SK-MEL-5 (cell line): ENCODE measurements at regions not wholly inside any gene's neighbourhood (a gene's known extent, or its start where the extent isn't known, plus 50 kb on each side); places are given as distances from the start of the nearest gene placed in this dataset.

Source experiments
- DNase-seq: peaks from one replicate; pipeline ENCODE4 v3.0.0-alpha.2; 2016; ENCODE audit warnings: low read depth, low spot score
- in situ Hi-C: cut with HindIII; loops from 2 replicates; pipeline ENCODE4 v1.10.0; 2016; ENCODE audit warnings: low sequenced_read_pairs, high pct_unique_total_duplicates, low pct_unique_long_range_greater_than_20kb

DNA sequence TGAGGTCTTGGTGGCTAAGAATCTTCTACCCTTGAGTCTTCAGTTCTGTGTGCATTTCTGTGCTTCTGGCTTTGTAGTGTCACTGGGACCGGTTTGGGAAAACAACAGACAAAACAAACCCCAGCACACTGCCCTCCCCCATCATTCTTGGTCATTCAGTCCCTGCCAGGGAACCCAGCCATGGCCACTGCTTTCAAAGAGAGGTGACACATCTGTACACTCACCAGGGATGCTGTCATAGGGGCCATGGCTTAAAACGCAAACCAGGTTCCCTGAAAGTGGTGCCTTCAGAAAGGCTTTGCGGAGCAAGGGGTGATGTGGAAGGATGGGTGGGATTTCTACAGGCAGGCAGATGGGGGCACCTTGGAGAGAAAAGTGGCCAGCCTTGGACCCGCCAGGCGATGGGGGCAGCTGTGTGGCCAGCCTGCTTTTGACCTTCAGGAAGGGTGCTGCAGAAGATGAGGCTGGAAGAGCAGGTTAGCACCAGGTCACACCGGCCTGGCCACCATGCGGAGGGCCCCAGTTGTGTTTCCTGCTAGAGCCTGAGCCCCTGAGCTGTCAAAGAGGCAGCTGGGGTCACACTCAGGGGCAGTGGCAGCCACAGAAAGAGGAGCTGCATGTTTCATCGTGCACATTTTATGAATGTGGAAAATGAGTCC lies 101.3 kb downstream of the INHBB start:
- no peak for DNase-seq
- in situ Hi-C loops: no loop called here

DNA sequence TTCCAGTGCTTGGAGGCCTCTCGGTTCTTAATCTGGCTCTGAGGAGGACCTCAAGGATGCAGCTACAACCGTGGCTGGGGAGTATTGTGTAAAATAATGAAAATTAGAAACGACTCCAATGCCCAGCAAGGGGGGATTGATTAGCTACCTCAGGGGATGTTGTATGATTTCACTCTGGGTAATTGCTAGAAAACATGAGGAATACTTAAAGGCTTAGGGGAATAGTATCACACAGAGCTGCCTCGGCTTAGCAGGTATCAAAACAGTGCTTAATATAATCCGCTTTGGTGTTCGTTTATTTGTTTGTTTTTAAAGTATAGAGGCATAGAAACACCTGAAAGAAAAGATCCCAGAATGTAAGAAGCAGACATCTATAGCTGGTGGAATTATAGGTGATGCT lies 102.5 kb downstream of the INHBB start:
- in situ Hi-C loops: no loop called here
- no peak for DNase-seq

DNA sequence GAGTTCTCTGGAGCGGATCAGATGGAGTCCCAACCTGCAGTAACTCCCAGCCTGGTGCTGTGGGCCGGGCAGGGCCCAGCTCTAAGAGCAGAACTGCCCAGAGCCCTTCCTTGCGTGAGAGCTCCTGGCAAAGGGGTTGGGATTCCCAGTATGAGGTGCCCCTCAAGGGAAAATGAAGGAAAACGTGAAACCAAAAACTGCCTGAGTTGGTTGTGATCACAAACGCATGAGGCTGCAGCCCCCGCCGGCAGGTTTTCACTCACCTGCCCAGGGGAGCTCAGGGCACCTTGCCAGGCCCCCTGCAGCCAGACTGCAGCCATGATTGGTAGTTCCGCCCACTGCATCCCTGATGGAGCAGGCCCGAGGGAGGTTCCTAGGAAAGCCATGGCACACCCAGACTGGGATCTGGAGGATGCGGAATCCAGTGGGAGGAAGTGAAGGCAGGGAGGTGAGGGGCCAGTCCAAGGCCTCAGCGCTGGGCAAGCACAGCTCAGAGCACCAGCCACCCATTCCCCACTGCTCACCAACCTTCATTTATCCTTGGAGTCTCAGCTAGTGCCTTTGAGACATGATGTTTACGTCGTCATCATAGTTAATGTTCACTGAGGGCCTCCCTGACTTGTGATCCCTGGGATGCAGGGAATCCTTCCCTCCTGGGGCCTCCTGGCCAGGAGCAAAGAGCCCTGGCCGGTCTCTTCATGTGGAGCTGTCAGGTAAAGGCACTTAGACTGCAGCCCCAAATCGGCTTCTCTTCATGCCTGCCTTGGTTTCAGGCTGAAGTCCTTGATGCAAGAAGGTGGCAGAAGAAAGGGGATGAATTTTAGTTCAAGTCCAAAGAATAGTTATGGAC lies 103.2 kb downstream of the INHBB start:
- no peak for DNase-seq
- in situ Hi-C loops: no loop called here

DNA sequence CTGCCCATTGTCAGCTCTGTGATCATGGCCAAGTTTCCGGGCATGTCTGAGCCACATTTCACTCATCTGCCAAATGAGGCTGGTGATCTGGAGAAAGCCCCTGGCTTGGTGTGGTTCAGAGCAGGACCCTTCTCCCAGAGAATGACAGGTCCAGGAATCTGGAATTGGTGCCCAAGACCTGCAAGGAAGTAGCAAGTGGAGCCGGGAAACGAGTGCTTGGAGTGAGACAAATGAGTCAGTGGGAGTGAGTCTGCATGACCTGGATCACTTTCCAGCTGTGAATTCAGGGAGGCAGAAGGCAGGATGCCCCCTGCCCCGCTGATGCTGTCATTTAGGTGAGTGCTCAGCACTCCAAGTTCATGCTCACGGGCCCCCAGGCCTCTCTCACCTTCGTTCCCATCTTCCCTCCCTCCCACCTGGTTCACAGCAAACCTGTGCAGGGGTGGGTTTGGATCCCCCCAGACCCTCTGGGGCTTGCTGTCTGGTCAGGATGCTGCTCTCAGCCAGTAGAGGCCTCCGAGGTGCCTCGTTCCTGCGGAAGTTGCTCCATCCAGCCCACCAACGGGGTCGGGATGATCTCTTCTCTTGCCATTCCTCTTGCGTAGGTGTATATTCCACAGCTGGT lies 104.4 kb downstream of the INHBB start:
- in situ Hi-C loops: no loop called here
- no peak for DNase-seq

DNA sequence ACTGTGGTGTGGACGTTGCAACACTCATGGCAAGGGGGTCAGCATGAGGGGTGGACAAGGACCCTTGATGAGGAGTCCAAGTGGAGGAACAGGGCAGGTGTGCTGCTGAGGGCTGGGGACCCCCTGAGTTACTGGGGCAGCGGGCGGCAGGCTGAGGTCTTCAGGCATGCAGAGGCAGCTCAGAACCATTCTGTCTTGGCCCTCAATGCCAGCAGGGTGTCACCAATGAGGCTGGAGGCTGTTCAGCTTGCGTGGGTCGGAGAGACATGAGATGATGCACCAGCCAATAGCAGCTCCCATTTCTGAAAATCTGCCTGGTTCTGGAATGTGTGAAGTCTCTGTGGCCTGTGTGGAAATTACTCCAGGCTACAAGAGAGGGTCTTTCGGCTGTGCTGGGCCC lies 105.4 kb downstream of the INHBB start:
- no peak for DNase-seq
- in situ Hi-C loops: no loop called here

DNA sequence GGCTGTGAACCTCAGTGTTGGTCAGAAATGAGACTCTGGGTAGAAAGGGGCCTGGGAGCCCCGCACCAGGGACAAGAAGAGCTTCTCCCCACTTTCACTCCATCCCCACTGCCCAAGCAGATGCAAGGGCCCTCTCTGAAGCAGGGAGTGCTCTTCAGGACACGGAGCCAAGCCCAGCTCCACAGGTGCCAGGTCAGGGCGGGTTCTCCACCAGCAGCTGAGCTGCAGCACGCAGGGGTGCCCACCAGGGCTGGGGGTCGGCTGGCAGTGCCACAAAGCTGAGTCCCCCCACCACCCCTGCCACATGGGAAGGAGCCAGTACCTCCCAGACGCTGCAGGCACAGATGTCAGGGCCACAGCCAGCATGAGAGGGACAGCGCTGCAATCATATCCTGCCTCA lies 106.2 kb downstream of the INHBB start:
- in situ Hi-C loops: no loop called here
- no peak for DNase-seq

DNA sequence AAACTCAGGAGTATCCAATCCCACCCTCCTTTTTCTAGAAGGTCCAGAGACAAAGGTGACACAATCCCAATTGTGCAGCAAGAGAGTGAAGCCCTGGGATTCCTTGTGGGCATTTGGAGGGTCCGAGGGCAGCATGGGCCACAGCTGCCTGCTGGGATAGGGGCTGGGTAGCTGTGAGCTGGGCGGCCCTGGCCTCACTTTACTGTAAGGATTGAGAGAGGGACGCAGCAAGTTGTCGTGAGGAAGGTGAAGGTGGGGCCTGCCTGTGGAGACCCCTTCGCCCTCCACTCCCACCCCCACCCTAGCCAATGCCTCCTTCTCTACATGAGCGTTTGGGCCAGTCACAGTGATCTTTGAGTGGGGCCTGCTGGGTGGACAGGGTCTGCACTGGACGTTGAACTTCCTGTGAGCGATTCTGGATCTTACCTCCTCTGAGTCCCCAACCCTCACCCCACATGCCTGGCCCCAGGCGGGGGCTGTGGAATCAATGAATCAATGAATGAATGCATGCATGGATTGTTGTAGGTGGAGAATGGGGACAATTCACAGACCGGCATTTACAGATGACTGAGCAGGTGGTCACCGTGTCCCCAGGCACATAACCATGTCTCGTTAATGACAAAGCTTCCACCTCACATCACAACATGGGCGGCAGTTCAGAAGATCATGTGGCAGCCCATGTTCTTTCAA lies 107.2 kb downstream of the INHBB start:
- in situ Hi-C loops: no loop called here
- no peak for DNase-seq

DNA sequence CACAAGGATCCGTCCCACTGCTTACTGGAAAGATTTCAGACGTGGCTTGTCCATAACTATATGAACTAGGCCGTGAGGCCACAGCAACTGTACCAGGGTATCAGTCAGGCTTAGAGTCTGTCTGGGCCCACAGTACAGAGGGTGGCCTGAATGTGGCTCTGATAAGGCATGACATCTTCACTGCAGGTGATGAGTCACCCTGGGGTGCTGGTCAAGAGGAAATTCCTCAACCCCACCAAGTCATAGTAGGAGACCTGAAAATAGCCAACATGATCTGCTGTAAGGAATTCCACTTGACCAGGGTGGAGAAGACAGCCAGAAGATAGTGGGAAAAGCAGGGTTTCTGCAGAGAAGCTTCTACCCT lies 107.7 kb downstream of the INHBB start:
- no peak for DNase-seq
- in situ Hi-C loops: no loop called here

DNA sequence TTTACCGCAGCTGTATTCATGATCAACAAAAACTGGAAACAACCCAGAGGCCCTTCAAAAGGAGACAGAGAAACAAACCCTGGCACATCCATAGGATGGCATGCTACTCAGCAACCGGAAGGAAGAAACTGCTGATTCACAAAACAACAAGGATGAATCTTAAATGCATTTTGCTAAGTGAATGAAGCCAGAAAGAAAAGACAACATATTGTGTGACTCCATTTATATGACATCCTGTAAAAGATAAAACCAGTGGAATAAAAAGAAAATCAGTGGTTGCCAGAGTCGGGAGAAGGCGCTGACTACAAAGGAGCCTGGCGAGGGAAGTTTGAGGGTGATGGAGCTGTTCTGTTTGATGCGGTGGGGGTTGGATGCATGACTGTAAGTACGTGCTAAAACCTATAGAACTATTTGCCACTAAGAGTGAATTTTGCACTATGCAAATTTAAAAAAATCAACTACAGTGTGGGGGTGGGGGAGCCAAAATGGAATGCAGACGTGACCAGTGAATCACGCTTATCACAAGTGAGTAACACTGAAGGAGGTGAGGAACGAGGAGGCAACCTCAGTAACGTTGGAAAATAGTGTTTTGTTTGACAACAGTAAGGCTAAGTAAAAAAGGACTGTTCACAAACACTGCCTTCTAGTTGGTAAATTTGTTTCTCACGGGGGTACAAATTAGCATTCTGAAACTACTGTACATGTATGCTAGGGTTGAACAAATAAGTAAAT lies 108.9 kb downstream of the INHBB start:
- in situ Hi-C loops: no loop called here
- no peak for DNase-seq

DNA sequence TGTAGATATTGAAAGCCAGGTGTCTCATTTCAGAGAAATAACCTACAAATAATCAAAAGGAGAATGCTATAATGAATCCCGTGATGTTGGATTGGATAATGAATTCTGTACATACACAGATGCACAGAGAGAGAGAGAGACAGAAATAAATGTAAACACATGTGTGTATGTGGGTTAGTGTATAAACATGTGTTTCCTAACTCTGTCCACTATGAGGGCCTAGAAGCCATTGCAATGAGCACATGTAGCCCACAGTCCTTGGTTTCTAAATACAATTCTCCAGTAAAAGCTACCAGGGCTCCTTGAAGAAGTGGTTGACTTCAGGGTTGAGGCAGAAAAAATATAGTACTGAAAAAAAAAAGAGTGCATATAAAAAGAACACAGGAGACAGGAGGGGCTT lies 109.5 kb downstream of the INHBB start:
- in situ Hi-C loops: no loop called here
- no peak for DNase-seq

DNA sequence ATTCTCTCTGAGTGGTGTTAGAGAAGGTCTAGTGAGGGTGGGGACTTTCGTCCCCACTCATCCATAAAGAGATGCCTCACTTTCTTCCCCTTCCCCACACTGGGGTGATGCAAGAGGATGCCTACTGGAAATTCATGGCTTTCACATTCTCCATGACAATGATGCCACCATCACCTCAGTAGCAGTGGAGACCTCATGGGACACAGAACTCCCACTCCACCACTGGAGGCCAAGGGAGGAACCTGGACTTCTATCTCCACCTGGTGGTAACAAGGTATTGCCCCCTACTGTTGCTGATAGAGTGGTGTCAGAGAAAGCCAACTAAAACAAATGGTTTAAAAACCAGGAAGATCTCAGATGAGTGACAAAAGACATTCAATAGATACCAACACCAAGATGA lies 110.9 kb downstream of the INHBB start:
- in situ Hi-C loops: no loop called here
- peak; percentile 9 for DNase-seq

DNA sequence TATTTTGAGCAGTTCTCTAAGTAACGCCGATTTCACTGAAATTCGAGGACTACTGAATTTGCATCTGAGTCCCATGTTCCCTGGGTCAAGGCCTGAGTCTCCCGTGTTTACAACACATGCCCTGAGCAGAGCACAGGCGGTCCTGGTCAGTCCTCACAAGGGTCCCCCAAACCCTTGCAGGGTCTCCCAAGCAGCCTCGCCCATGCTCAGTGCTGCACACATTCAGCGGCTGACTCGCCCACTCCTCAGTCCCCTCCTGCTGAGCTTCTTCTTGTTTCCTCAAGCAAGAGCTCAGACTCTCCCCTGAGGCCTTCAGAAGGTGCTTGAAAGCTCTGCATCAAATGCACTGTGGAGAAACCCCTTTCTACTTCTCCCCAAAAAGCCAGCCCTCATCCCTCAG lies 114.6 kb downstream of the INHBB start:
- DNase-seq: no peak
- in situ Hi-C loops: no loop called here

DNA sequence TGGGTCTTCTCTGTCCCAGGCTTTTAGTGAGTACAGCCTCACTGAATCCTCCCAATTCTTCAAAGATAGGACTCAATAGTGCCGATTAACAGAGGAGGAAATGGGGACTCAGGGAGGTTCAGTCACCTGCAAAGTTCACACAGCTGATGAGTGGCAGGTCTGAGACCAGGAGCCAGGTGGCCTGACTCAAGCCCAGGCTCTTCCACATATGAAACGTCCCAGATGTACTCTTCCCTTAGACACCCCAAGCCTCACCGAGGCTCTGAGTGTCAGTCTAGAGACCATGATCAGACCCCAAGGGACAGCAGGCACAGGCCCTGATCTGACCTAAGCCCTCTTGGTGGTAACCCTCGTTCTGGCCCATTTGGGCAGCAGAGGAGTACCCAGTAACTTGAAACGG lies 115.2 kb downstream of the INHBB start:
- no peak for DNase-seq
- in situ Hi-C loops: no loop called here

DNA sequence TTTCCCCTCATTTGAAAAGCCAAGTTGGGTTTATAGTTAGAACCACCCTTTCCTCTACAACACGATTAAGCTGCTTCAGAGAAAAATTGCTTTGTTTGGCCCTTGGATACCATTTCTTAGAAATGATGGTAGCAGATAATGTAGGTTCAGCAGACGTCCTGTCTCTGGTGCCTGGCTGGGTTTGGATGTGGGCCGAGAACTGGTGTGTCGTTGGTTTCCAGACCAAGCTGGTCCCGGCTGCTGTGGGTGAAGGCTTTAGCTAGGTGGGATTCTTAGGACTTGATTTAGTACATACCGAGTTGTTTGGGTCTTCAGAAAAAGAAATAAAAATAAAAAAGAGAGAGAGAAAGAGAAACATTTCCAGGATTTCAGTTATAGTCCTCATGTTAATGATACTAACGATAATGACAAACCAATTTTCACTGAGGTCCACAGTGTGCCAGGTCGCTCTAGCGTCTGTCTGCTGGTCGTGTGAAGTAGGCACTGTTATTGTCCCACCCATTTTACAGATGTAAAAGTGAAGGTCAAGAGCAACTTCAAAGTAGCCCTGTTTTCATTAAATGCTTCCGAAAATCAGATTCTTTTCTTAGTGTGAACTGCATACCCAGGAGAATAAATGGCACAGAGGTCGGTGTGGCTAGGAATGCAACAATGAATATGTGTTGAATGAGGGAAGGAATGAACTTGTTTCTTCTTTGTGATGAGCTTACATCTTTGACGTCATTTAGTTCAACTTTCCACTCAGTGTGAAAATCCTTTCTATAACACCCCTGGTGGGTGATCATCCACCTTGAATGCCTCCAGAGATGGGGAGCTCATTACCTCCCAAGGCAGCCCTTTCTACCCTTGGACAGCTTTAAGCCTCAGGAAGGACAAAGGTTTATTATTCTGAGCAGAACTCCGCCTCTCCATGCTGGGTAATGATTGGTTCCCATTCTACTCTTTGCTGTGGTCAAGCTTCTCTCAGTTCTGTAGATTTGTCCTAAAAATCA lies 115.9 kb downstream of the INHBB start:
- no peak for DNase-seq
- in situ Hi-C loops: no loop called here

DNA sequence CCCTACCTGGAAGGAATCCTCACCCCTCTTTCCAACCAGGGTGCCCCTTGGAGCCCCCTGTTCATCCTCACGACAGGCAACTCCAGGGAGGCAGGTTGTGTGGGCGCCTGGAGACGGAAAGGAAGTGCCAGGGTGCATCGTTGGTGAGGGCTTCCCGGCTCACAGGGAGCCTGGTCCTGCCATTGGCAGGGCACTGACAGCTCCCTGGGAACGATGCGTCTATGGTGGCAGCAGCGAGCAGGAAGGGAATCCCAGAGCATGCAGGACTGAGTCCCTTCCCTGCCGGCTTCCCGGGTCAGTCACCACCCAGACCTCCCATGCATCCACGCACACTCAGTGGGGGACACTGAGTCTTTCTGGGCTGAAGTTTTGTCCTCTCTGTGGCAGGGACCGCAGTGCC lies 117.6 kb downstream of the INHBB start:
- in situ Hi-C loops: no loop called here
- no peak for DNase-seq

DNA sequence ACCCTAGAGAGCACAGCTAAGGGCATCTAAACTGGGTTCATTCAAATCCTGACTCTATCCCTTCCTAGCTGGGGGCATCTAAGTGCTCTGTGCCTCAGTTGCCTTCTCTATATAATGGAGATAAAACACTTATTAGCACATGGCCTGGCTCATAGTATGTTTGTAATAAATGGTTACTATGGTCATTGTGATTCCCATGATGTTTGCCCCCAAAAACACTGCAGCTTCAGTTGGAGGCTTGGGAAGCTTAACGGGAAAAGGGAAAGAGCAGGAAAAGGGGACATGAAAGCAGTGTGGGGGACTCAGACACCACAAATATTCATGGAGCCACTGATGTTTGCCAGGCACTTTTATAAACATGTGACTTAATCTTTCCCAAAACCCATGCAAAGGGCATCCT lies 118.1 kb downstream of the INHBB start:
- DNase-seq: no peak
- in situ Hi-C loops: no loop called here

DNA sequence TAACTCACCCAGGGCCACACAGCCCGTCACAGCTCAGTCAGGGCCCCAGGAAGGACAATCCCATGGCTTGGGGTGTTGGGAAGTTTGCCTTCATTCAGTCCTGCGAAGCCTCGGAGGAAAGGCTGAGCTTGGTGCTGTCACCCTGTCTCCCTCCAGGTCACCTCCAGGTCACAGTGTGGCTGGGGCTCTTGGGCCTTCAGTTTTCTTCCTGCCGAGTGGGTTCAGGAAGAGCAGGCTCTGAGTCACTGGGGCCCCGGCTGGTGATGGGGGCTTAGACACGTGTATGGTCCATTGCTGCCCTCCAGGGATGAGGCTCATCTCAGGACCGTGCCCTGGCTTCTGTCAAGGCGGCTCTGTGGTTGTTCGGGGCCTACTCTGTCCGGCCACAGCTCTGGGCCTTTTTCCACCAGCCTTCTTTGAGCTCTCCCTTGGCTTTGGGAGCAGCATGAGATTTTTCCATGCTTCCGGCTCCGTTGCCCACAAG lies 118.6 kb downstream of the INHBB start:
- in situ Hi-C loops: no loop called here
- no peak for DNase-seq
